ENCODE measurements at regions not wholly inside any gene's neighbourhood (a gene's known extent, or its start where the extent isn't known, plus 50 kb on each side); places are given as distances from the start of the nearest gene placed in this dataset.

DNA sequence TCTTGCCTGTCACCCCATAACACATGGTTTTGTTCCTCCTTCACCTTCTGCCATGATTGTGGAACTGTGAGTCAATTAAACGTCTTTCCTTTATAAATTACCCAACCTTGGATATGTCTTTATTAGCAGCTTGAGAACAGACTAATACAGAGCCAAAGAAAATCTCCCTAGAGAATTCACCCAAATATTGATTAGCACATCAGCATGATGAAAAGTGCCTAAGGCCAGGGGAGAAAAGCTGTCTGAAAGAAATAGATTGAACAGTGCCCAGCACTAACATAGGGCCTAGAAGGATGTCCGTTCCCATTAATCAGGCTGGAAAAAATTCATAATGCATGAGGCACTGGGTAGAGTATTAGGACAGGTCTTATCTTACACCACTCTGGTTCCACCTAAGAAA is 111.9 kb upstream of the CALN1 start:
- no peak for DNase-seq (ENCODE audit: low read depth, low spot score)
- CTCF ChIA-PET = no interaction called here
- TF ChIP-seq GATAD2B (conservative IDR thresholded peaks at IDR 0.05; ENCODE audit: low read depth) (no peak), BRCA1 (IDR thresholded peaks at IDR 0.05; ENCODE audit: low read depth, low read length) (no peak), MXI1 (IDR thresholded peaks at IDR 0.05; ENCODE audit: low read depth, low read length) (no peak), CEBPB (IDR thresholded peaks at IDR 0.05; ENCODE audit: borderline replicate concordance in 1 of 2, low read depth in 2 of 2, low read length in 2 of 2) (no peak), WRNIP1 (IDR thresholded peaks at IDR 0.05; ENCODE audit: borderline replicate concordance, low read depth, low read length) (no peak), SP1 (IDR thresholded peaks at IDR 0.05; ENCODE audit: low read depth, low read length) (no peak), ZNF622 (IDR thresholded peaks at IDR 0.05) (no peak), NR2C2 (IDR thresholded peaks at IDR 0.05; ENCODE audit: borderline replicate concordance, control insufficient read depth, insufficient read length, low read depth) (no peak), POU2F2 (IDR thresholded peaks at IDR 0.05; ENCODE audit: borderline replicate concordance, low read depth, low read length) (no peak), SIN3A (IDR thresholded peaks at IDR 0.05; ENCODE audit: low read depth, low read length) (no peak), CREM (IDR thresholded peaks at IDR 0.05; ENCODE audit: low read depth) (no peak), EGR1 (IDR thresholded peaks at IDR 0.05; ENCODE audit: borderline replicate concordance in 1 of 2, low read depth in 2 of 2, low read length in 2 of 2) (no peak)
- TF ChIP-seq, protein P1, sequence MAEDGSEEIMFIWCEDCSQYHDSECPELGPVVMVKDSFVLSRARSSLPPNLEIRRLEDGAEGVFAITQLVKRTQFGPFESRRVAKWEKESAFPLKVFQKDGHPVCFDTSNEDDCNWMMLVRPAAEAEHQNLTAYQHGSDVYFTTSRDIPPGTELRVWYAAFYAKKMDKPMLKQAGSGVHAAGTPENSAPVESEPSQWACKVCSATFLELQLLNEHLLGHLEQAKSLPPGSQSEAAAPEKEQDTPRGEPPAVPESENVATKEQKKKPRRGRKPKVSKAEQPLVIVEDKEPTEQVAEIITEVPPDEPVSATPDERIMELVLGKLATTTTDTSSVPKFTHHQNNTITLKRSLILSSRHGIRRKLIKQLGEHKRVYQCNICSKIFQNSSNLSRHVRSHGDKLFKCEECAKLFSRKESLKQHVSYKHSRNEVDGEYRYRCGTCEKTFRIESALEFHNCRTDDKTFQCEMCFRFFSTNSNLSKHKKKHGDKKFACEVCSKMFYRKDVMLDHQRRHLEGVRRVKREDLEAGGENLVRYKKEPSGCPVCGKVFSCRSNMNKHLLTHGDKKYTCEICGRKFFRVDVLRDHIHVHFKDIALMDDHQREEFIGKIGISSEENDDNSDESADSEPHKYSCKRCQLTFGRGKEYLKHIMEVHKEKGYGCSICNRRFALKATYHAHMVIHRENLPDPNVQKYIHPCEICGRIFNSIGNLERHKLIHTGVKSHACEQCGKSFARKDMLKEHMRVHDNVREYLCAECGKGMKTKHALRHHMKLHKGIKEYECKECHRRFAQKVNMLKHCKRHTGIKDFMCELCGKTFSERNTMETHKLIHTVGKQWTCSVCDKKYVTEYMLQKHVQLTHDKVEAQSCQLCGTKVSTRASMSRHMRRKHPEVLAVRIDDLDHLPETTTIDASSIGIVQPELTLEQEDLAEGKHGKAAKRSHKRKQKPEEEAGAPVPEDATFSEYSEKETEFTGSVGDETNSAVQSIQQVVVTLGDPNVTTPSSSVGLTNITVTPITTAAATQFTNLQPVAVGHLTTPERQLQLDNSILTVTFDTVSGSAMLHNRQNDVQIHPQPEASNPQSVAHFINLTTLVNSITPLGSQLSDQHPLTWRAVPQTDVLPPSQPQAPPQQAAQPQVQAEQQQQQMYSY (CRISPR knock-in tag; IDR thresholded peaks at IDR 0.05) = no peak
- TF ChIP-seq, protein P2, sequence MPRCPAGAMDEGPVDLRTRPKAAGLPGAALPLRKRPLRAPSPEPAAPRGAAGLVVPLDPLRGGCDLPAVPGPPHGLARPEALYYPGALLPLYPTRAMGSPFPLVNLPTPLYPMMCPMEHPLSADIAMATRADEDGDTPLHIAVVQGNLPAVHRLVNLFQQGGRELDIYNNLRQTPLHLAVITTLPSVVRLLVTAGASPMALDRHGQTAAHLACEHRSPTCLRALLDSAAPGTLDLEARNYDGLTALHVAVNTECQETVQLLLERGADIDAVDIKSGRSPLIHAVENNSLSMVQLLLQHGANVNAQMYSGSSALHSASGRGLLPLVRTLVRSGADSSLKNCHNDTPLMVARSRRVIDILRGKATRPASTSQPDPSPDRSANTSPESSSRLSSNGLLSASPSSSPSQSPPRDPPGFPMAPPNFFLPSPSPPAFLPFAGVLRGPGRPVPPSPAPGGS (IDR thresholded peaks at IDR 0.05; ENCODE audit: borderline replicate concordance, insufficient read depth, low read depth, low read length, poor library complexity, severe bottlenecking) = no peak
- TF ChIP-seq, protein P3, sequence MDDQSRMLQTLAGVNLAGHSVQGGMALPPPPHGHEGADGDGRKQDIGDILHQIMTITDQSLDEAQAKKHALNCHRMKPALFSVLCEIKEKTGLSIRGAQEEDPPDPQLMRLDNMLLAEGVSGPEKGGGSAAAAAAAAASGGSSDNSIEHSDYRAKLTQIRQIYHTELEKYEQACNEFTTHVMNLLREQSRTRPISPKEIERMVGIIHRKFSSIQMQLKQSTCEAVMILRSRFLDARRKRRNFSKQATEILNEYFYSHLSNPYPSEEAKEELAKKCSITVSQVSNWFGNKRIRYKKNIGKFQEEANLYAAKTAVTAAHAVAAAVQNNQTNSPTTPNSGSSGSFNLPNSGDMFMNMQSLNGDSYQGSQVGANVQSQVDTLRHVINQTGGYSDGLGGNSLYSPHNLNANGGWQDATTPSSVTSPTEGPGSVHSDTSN (IDR thresholded peaks at IDR 0.05; ENCODE audit: insufficient replicate concordance, low read depth, low read length) = no peak
- TF ChIP-seq, protein P4, sequence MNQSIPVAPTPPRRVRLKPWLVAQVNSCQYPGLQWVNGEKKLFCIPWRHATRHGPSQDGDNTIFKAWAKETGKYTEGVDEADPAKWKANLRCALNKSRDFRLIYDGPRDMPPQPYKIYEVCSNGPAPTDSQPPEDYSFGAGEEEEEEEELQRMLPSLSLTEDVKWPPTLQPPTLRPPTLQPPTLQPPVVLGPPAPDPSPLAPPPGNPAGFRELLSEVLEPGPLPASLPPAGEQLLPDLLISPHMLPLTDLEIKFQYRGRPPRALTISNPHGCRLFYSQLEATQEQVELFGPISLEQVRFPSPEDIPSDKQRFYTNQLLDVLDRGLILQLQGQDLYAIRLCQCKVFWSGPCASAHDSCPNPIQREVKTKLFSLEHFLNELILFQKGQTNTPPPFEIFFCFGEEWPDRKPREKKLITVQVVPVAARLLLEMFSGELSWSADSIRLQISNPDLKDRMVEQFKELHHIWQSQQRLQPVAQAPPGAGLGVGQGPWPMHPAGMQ (IDR thresholded peaks at IDR 0.05; ENCODE audit: borderline replicate concordance) = no peak
- TF ChIP-seq, protein P5, sequence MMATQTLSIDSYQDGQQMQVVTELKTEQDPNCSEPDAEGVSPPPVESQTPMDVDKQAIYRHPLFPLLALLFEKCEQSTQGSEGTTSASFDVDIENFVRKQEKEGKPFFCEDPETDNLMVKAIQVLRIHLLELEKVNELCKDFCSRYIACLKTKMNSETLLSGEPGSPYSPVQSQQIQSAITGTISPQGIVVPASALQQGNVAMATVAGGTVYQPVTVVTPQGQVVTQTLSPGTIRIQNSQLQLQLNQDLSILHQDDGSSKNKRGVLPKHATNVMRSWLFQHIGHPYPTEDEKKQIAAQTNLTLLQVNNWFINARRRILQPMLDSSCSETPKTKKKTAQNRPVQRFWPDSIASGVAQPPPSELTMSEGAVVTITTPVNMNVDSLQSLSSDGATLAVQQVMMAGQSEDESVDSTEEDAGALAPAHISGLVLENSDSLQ (IDR thresholded peaks at IDR 0.05) = no peak

More for the DNA sequence above, 111.9 kb upstream of the CALN1 start:
- ChIA-PET POLR2A (no interaction called here), SMC1A (ENCODE audit: uncharacterized antibody, unreplicated experiment) (interaction anchor here (0.7 kb wide), 1 partner anchor 20 kb away, joined by 3 read pairs; no protein-coding TSS in a partner anchor), RAD21 (ENCODE audit: unreplicated experiment) (no interaction called here)
- intact Hi-C loops (cut with micrococcal nuclease; ENCODE audit: unreplicated experiment) (no loop called here), in situ Hi-C loops (cut with MboI) (no loop called here)
- Histone ChIP-seq H3K36me3 (ENCODE audit: control insufficient read depth in 2 of 2, insufficient read depth in 2 of 2, low read length in 1 of 2) (no peaks in the 10 kb centered on the region), H3K4me2 (ENCODE audit: control insufficient read depth, insufficient read depth) (no peak overlapping the region), H3K79me2 (ENCODE audit: control insufficient read depth, insufficient read depth, low read length) (no peaks in the 10 kb centered on the region), H3K4me1 (ENCODE audit: control insufficient read depth, insufficient read depth, low read length) (no peaks in the 10 kb centered on the region), H4K20me1 (ENCODE audit: control insufficient read depth, insufficient read depth) (no peaks in the 10 kb centered on the region), H2AFZ (ENCODE audit: control insufficient read depth, low read depth, low read length) (no peak overlapping the region), H3K27ac (ENCODE audit: control insufficient read depth, insufficient read depth) (no peak overlapping the region), H3K9me3 (replicated peaks; ENCODE audit: control insufficient read depth, insufficient read depth, low read length) (no peaks in the 10 kb centered on the region), H3K9ac (ENCODE audit: control insufficient read depth, insufficient read depth, low read length) (no peak overlapping the region), H3K27me3 (replicated peaks in 1 of 2; ENCODE audit: control insufficient read depth in 2 of 2, insufficient read depth in 2 of 2, low read length in 1 of 2) (no peaks in the 10 kb centered on the region), H3K4me3 (no peak overlapping the region)
- ATAC-seq = no peak
- 0% methylated on average over 2 of the region's 2 CpGs for WGBS (ENCODE audit: insufficient coverage, insufficient replicate concordance, low lambda C conversion rate, missing lambda C conversion rate)
- BruUV-seq (replicated peaks) = no TSS peak
- FAIRE-seq = no peak
